H1 (cell line): ENCODE measurements at regions not wholly inside any gene's neighbourhood (a gene's known extent, or its start where the extent isn't known, plus 50 kb on each side); places are given as distances from the start of the nearest gene placed in this dataset.

Source experiments
- ASH2L ChIP-seq: fragments of 200-600, 300-600 bp; sonication (generic); IDR thresholded peaks from one replicate; pipeline ENCODE4 v1.7.1; 2017; ENCODE audit warnings: low read length
- GABPA ChIP-seq: IDR thresholded peaks from 2 replicates; pipeline ENCODE4 v1.6.1; 2011; ENCODE audit warnings: mild to moderate bottlenecking, low read length, moderate library complexity, borderline replicate concordance; ENCODE audit not compliant: insufficient read depth
- POLR2A ChIP-seq, 2 experiments: IDR thresholded peaks; 1 replicate in 1 of 2; 2 replicates in 1 of 2; pipeline ENCODE4 v1.6.1; 2011; ENCODE audit warnings: low read depth in 2 of 2, low read length in 2 of 2, mild to moderate bottlenecking in 2 of 2; ENCODE audit errors: control extremely low read depth in 1 of 2
- TF ChIP-seq, protein P1 (sequence below), 3 experiments: IDR thresholded peaks; 1 replicate in 2 of 3; 2 replicates in 1 of 3; pipeline versions ENCODE4 v1.5.1 to v1.6.1; 2011; ENCODE audit warnings: low read length in 3 of 3, mild to moderate bottlenecking in 3 of 3, inconsistent platforms in 2 of 3, low read depth in 1 of 3, moderate library complexity in 1 of 3; ENCODE audit not compliant: insufficient read depth in 1 of 3; ENCODE audit errors: control extremely low read depth in 1 of 3

- TF ChIP-seq, protein P1, sequence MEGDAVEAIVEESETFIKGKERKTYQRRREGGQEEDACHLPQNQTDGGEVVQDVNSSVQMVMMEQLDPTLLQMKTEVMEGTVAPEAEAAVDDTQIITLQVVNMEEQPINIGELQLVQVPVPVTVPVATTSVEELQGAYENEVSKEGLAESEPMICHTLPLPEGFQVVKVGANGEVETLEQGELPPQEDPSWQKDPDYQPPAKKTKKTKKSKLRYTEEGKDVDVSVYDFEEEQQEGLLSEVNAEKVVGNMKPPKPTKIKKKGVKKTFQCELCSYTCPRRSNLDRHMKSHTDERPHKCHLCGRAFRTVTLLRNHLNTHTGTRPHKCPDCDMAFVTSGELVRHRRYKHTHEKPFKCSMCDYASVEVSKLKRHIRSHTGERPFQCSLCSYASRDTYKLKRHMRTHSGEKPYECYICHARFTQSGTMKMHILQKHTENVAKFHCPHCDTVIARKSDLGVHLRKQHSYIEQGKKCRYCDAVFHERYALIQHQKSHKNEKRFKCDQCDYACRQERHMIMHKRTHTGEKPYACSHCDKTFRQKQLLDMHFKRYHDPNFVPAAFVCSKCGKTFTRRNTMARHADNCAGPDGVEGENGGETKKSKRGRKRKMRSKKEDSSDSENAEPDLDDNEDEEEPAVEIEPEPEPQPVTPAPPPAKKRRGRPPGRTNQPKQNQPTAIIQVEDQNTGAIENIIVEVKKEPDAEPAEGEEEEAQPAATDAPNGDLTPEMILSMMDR (IDR thresholded peaks at IDR 0.05; ENCODE audit: control extremely low read depth in 1 of 3, insufficient read depth in 1 of 3, low read depth in 1 of 3, low read length in 3 of 3), result no peak
- no peak for TF ChIP-seq POLR2A (IDR thresholded peaks at IDR 0.05; ENCODE audit: control extremely low read depth in 1 of 2, low read depth in 2 of 2, low read length in 2 of 2)
- TF ChIP-seq GABPA, result no peak
- TF ChIP-seq ASH2L, result no peak
Measured at GRCh38 chr10:120098232-120098930, 205.9 kb downstream of the SEC23IP start (continued).
